Stimulated activated memory B cell treated with anti-CD40 and anti-IgM and Interleukin-4, amounts not matched to agents 10 μg/mL and 1 μg/mL and 100 μg/mL, for 72 hours (primary cell): ENCODE measurements at regions not wholly inside any gene's neighbourhood (a gene's known extent, or its start where the extent isn't known, plus 50 kb on each side); places are given as distances from the start of the nearest gene placed in this dataset.

Source experiments
- ATAC-seq: fragments of 150-1000 bp; cut with Tn5 transposase; 2 replicates; pipeline ENCODE4 v1.10.0; 2021
- H3K27ac Mint-ChIP-seq: one replicate; pipeline ENCODE4 v1.8.0; 2022; ENCODE audit warnings: mild to moderate bottlenecking, mixed read lengths
- H3K27me3 Mint-ChIP-seq: one replicate; pipeline ENCODE4 v1.8.0; 2022; ENCODE audit warnings: mixed read lengths
- H3K36me3 Mint-ChIP-seq: one replicate; pipeline ENCODE4 v1.8.0; 2022; ENCODE audit warnings: mixed read lengths
- H3K4me1 Mint-ChIP-seq: one replicate; pipeline ENCODE4 v1.8.0; 2022; ENCODE audit warnings: mixed read lengths
- H3K4me3 Mint-ChIP-seq: one replicate; pipeline ENCODE4 v1.8.0; 2022; ENCODE audit warnings: mild to moderate bottlenecking, moderate library complexity, mixed read lengths
- H3K9me3 Mint-ChIP-seq: one replicate; pipeline ENCODE4 v1.8.0; 2022; ENCODE audit warnings: mixed read lengths

- no peak for ATAC-seq
- Mint-ChIP-seq H3K9me3 (peaks cover 8% of the 10 kb centered on the region), H3K4me3 (no peak overlapping the region), H3K36me3 (no peaks in the 10 kb centered on the region), H3K27ac (no peak overlapping the region), H3K27me3 (no peaks in the 10 kb centered on the region), H3K4me1 (no peaks in the 10 kb centered on the region)
Measured at GRCh38 chr17:71325886-71326285, 794.9 kb upstream of the SOX9 start.

GRCh38 chr17:71327376-71328059 lies 793.3 kb upstream of the SOX9 start:
- no peaks in the 10 kb centered on the region for H3K4me1 Mint-ChIP-seq
- no peaks in the 10 kb centered on the region for H3K27me3 Mint-ChIP-seq
- H3K27ac Mint-ChIP-seq, result no peak overlapping the region
- no peak overlapping the region for H3K4me3 Mint-ChIP-seq
- H3K9me3 Mint-ChIP-seq, result peaks cover 8% of the 10 kb centered on the region
- ATAC-seq, result no peak
- H3K36me3 Mint-ChIP-seq, result no peaks in the 10 kb centered on the region

GRCh38 chr17:71329310-71330098 lies 791.3 kb upstream of the SOX9 start:
- H3K4me1 Mint-ChIP-seq, result no peaks in the 10 kb centered on the region
- ATAC-seq, result no peak
- no peak overlapping the region for H3K4me3 Mint-ChIP-seq
- no peaks in the 10 kb centered on the region for H3K27me3 Mint-ChIP-seq
- no peak overlapping the region for H3K27ac Mint-ChIP-seq
- peaks cover 8% of the 10 kb centered on the region for H3K9me3 Mint-ChIP-seq
- H3K36me3 Mint-ChIP-seq, result no peaks in the 10 kb centered on the region

- no peak overlapping the region for H3K27ac Mint-ChIP-seq
- H3K4me3 Mint-ChIP-seq, result no peak overlapping the region
- ATAC-seq, result no peak
- no peaks in the 10 kb centered on the region for H3K36me3 Mint-ChIP-seq
- no peaks in the 10 kb centered on the region for H3K4me1 Mint-ChIP-seq
- H3K9me3 Mint-ChIP-seq, result peaks cover 8% of the 10 kb centered on the region
- no peaks in the 10 kb centered on the region for H3K27me3 Mint-ChIP-seq
Measured at GRCh38 chr17:71330099-71330375, 790.8 kb upstream of the SOX9 start.

- Mint-ChIP-seq H3K27ac (no peak overlapping the region), H3K9me3 (peaks cover 8% of the 10 kb centered on the region), H3K4me1 (no peaks in the 10 kb centered on the region), H3K36me3 (no peaks in the 10 kb centered on the region), H3K4me3 (no peak overlapping the region), H3K27me3 (no peaks in the 10 kb centered on the region)
- ATAC-seq, result no peak
Measured at GRCh38 chr17:71331754-71332325, 789.0 kb upstream of the SOX9 start.

- Mint-ChIP-seq H3K4me3 (no peak overlapping the region), H3K9me3 (no peaks in the 10 kb centered on the region), H3K36me3 (no peaks in the 10 kb centered on the region), H3K27ac (no peak overlapping the region), H3K27me3 (no peaks in the 10 kb centered on the region), H3K4me1 (no peaks in the 10 kb centered on the region)
- ATAC-seq, result no peak
Measured at GRCh38 chr17:71334048-71334751, 786.6 kb upstream of the SOX9 start.

- no peak overlapping the region for H3K27ac Mint-ChIP-seq
- H3K9me3 Mint-ChIP-seq, result no peaks in the 10 kb centered on the region
- no peak for ATAC-seq
- H3K36me3 Mint-ChIP-seq, result no peaks in the 10 kb centered on the region
- no peaks in the 10 kb centered on the region for H3K4me1 Mint-ChIP-seq
- no peaks in the 10 kb centered on the region for H3K27me3 Mint-ChIP-seq
- no peak overlapping the region for H3K4me3 Mint-ChIP-seq
Measured at GRCh38 chr17:71335212-71335611, 785.6 kb upstream of the SOX9 start.

- no peak for ATAC-seq
- Mint-ChIP-seq H3K9me3 (no peaks in the 10 kb centered on the region), H3K27ac (no peak overlapping the region), H3K4me1 (no peaks in the 10 kb centered on the region), H3K27me3 (no peaks in the 10 kb centered on the region), H3K4me3 (no peak overlapping the region), H3K36me3 (no peaks in the 10 kb centered on the region)
Measured at GRCh38 chr17:71337938-71338337, 782.9 kb upstream of the SOX9 start.

GRCh38 chr17:71338396-71338795 lies 782.4 kb upstream of the SOX9 start:
- no peaks in the 10 kb centered on the region for H3K9me3 Mint-ChIP-seq
- H3K4me1 Mint-ChIP-seq, result no peaks in the 10 kb centered on the region
- no peak overlapping the region for H3K27ac Mint-ChIP-seq
- no peak overlapping the region for H3K4me3 Mint-ChIP-seq
- no peaks in the 10 kb centered on the region for H3K27me3 Mint-ChIP-seq
- no peak for ATAC-seq
- no peaks in the 10 kb centered on the region for H3K36me3 Mint-ChIP-seq

- Mint-ChIP-seq H3K9me3 (no peaks in the 10 kb centered on the region), H3K4me3 (no peak overlapping the region), H3K36me3 (no peaks in the 10 kb centered on the region), H3K27ac (no peak overlapping the region), H3K27me3 (no peaks in the 10 kb centered on the region), H3K4me1 (no peaks in the 10 kb centered on the region)
- ATAC-seq, result no peak
Measured at GRCh38 chr17:71339206-71339605, 781.6 kb upstream of the SOX9 start.

- no peaks in the 10 kb centered on the region for H3K4me1 Mint-ChIP-seq
- H3K4me3 Mint-ChIP-seq, result no peak overlapping the region
- no peaks in the 10 kb centered on the region for H3K36me3 Mint-ChIP-seq
- ATAC-seq, result no peak
- H3K9me3 Mint-ChIP-seq, result no peaks in the 10 kb centered on the region
- no peak overlapping the region for H3K27ac Mint-ChIP-seq
- H3K27me3 Mint-ChIP-seq, result no peaks in the 10 kb centered on the region
Measured at GRCh38 chr17:71342737-71343136, 778.1 kb upstream of the SOX9 start.

GRCh38 chr17:71349908-71350600 lies 770.8 kb upstream of the SOX9 start:
- Mint-ChIP-seq H3K27me3 (no peaks in the 10 kb centered on the region), H3K27ac (no peak overlapping the region), H3K9me3 (peaks cover 4% of the 10 kb centered on the region), H3K36me3 (no peaks in the 10 kb centered on the region), H3K4me3 (no peak overlapping the region), H3K4me1 (no peaks in the 10 kb centered on the region)
- no peak for ATAC-seq

GRCh38 chr17:71360301-71360700 lies 760.5 kb upstream of the SOX9 start:
- no peaks in the 10 kb centered on the region for H3K27me3 Mint-ChIP-seq
- no peak for ATAC-seq
- H3K36me3 Mint-ChIP-seq, result no peaks in the 10 kb centered on the region
- H3K27ac Mint-ChIP-seq, result no peak overlapping the region
- peaks cover 5% of the 10 kb centered on the region for H3K9me3 Mint-ChIP-seq
- H3K4me1 Mint-ChIP-seq, result no peaks in the 10 kb centered on the region
- H3K4me3 Mint-ChIP-seq, result no peak overlapping the region

- H3K27me3 Mint-ChIP-seq, result no peaks in the 10 kb centered on the region
- no peaks in the 10 kb centered on the region for H3K4me1 Mint-ChIP-seq
- H3K27ac Mint-ChIP-seq, result no peak overlapping the region
- no peaks in the 10 kb centered on the region for H3K36me3 Mint-ChIP-seq
- peaks cover 7% of the 10 kb centered on the region for H3K9me3 Mint-ChIP-seq
- no peak for ATAC-seq
- H3K4me3 Mint-ChIP-seq, result no peak overlapping the region
Measured at GRCh38 chr17:71361656-71362450, 759.0 kb upstream of the SOX9 start.
